22Rv1 (cell line): ENCODE measurements at regions not wholly inside any gene's neighbourhood (a gene's known extent, or its start where the extent isn't known, plus 50 kb on each side); places are given as distances from the start of the nearest gene placed in this dataset.

Experiments used
- H3K27ac ChIP-seq: fragments of 450-650 bp; 2 replicates; pipeline ENCODE4 v1.5.1; 2017
- ZFX ChIP-seq: fragments of 450-650 bp; IDR thresholded peaks from 2 replicates; pipeline ENCODE4 v1.6.1; 2017; ENCODE audit warnings: antibody characterized with exemption, borderline replicate concordance
- TF ChIP-seq, protein P1 (sequence below): fragments of 450-650 bp; IDR thresholded peaks from 2 replicates; pipeline ENCODE4 v1.5.1; 2017; ENCODE audit warnings: mild to moderate bottlenecking

DNA sequence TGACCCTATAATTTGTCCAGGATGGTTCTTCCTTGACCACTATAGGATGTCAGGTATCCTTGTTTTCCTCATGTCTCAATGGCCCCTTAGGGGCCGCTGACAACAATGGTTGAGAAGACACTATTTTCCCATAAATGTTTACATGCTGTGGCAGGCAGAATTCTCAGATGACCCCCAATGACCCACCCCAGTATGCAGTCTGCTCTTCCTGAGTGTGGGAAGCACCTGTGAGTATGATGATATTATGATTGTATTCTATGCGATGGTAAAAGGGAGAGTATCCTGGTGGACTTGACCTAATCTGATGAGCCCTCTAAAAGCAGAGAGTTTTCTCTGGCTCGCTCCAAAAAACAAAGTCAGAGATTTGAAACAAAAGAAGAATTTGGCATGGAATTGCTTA is 123.1 kb upstream of the DLX2 start:
- no peak overlapping the region for H3K27ac ChIP-seq
- no peak for TF ChIP-seq ZFX
- TF ChIP-seq, protein P1, sequence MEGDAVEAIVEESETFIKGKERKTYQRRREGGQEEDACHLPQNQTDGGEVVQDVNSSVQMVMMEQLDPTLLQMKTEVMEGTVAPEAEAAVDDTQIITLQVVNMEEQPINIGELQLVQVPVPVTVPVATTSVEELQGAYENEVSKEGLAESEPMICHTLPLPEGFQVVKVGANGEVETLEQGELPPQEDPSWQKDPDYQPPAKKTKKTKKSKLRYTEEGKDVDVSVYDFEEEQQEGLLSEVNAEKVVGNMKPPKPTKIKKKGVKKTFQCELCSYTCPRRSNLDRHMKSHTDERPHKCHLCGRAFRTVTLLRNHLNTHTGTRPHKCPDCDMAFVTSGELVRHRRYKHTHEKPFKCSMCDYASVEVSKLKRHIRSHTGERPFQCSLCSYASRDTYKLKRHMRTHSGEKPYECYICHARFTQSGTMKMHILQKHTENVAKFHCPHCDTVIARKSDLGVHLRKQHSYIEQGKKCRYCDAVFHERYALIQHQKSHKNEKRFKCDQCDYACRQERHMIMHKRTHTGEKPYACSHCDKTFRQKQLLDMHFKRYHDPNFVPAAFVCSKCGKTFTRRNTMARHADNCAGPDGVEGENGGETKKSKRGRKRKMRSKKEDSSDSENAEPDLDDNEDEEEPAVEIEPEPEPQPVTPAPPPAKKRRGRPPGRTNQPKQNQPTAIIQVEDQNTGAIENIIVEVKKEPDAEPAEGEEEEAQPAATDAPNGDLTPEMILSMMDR, result no peak

DNA sequence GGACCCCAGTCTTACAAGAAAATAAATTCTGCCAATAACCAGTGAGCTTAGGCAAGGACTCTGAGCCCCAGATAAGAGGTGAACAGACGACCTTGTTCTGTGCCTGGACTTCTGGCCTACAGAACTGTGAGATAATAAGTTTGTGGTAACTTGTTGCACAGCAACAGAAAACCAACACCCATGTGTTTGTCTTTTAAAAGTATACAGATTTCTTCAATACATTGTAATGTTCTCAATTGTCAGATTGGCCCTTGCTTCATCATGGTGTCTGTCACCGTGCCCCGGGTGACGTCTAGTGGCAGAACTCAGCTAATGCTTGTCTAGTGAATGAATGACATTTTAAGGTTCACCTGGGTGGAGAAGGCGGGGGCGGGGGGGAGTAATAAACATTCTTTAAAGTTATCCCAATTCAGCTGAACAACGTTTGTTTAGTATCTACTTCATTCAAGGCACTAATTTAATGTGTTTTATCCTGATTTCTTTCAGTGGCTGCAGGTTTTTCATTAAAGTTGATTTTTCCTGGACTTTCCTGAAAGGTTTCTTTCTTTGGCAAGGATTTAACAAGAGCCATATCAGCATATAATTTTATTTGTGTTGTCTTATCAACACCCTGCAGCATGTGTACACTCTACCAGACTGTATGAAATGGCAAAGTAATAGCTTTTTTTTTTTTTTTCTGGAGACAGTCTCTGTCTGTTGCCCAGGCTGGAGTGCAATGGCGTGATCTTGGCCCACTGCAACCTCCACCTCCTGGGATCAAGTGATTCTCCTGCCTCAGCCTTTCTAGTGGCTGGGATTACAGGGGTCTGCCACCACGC is 123.8 kb upstream of the DLX2 start:
- TF ChIP-seq ZFX, result no peak
- TF ChIP-seq, protein P1, result no peak
- no peak overlapping the region for H3K27ac ChIP-seq

DNA sequence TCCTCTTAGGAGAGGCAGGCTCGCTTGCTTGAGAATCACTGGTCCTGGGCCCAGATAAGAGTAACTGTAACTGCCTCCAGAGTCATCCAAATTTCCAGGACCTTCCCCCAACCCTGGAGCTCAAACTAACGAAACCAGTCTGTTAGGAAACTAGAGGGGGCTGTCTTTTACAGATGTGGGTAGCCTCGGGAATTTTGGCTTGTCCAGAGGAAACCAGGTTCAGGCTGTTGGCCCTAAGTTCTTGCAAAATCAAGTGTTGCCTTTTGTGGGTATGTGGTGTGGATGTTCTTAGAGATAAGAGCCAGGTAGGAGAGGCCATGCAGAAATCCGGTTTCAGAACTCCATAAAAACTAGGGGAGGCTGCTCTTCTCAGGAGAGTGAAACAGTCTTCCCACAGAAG is 125.0 kb upstream of the DLX2 start:
- no peak overlapping the region for H3K27ac ChIP-seq
- TF ChIP-seq, protein P1, result no peak
- no peak for TF ChIP-seq ZFX

DNA sequence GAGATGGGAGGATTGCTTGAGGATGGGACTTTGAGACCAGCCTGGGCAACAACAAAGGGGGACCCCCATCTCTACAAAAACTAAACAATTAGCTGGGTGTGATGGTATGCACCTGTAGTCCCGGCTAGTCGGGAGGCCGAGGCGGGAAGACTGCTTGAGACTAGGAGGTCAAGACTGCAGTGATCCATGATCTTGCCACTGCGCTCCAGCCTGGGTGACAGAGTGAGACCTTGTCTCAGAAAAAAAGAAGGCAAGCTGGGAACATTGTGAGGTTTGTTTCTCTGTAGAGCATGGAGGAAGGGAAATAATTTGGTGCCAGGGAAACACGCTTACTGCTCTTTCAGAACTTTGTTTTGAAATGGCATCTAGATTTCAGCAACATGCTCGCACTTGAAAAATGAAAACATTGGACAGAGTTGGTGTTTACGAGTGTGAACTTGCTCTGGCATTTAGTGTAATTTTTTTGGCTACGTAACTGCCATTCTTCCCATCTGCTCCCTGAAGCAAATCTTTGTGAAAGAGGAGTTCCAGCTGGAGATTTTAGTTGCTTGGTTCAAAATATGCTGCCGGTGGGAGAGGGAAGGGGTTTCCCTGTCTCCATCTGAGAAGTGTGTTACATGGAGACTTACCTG is 125.6 kb upstream of the DLX2 start:
- TF ChIP-seq ZFX, result no peak
- TF ChIP-seq, protein P1, result no peak
- H3K27ac ChIP-seq, result no peak overlapping the region

DNA sequence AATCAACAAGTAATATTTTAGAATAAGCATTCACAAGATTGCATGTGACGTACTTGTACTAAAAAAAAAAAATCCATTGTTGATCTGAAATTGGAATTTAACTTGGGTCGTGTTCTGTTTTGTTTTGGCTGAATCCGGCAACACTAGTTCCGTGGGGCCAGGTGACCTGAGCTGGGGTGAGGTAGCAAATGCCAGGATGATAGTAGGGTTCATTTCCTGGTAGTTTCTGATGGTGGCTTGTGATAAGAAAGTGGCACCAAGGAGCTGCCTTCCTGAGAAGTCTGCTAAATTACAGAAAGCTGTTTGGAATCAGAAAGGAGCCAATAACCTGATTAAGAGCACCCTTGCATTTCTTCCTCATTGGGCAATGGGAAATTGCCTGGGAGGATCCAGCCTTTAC is 126.4 kb upstream of the DLX2 start:
- no peak overlapping the region for H3K27ac ChIP-seq
- TF ChIP-seq ZFX, result no peak
- TF ChIP-seq, protein P1, result no peak

DNA sequence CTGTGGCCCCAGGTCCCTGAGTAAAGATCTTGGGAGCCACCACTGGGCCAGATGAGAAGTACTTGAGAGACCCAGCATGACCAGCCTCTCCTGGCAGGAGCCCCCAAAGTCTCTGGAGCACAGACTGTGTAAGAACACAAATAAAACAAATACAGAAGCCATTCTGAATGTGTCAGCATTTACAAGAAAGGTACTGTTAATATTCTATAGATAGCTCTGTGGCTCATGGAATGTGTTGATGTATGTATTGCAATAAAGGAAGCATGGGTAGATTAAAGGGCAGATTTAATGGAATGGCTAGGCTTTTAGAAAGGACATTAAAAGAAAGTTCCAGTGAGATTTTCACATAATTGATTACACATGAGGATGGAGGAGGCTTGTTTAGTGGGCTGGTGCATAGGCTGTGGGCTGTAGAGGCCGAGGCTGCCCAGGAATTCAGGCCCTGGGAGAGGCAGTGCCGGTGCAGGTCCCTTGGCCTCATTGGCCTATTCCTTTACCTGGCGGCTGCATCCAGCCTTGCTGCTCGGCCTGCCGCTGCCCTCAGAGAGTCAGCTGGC is 127.7 kb upstream of the DLX2 start:
- no peak for TF ChIP-seq ZFX
- TF ChIP-seq, protein P1, result no peak
- H3K27ac ChIP-seq, result no peak overlapping the region

DNA sequence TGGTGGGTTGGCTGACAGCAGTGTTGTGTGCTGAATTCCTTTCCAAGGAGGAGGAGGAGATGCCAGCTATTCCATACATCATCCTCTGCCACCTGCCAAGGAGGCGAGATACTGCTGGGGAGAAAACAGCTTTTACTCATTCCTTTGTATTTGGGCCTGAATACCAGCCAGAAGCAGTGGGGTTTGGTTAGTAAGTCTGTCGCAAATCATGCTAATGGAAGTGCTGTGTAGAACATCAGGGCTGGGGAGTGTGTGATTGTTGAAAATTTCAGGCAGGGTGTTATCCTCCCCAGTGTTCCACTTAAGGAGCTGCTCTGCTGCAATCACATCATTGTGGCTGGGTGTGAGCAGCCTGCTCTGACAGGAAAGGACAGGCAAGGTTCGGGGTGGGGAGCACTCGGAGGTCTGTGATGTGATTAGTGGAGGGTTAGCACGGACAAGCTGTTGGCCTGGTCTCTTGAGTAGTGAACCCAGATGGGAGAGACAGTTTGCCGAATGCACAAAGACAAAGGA is 128.2 kb upstream of the DLX2 start:
- H3K27ac ChIP-seq, result no peak overlapping the region
- no peak for TF ChIP-seq ZFX
- TF ChIP-seq, protein P1, result no peak
